Astrocyte (in vitro differentiated cells and primary cell): ENCODE measurements at regions not wholly inside any gene's neighbourhood (a gene's known extent, or its start where the extent isn't known, plus 50 kb on each side); places are given as distances from the start of the nearest gene placed in this dataset.

Experiments used
- CTCF ChIP-seq: IDR thresholded peaks from 2 replicates; pipeline ENCODE4 v1.5.1; 2011; ENCODE audit warnings: low read depth, mild to moderate bottlenecking, inconsistent platforms, low read length, moderate library complexity; ENCODE audit not compliant: insufficient read depth
- EZH2 ChIP-seq: IDR thresholded peaks from 2 replicates; pipeline ENCODE4 v1.6.1; 2012; ENCODE audit warnings: mild to moderate bottlenecking, low read length, inconsistent platforms; ENCODE audit not compliant: insufficient read depth

- TF ChIP-seq CTCF (no peak), EZH2 (no peak)
Measured at GRCh38 chr10:6863381-6863780, 283.3 kb upstream of the PRKCQ start.
